Colonic mucosa (tissue), 4 donors: ENCODE measurements at regions not wholly inside any gene's neighbourhood (a gene's known extent, or its start where the extent isn't known, plus 50 kb on each side); places are given as distances from the start of the nearest gene placed in this dataset.

Experiments
- DNase-seq: peaks from one replicate; pipeline ENCODE4 v3.0.0-alpha.2; 2020
- H3K27ac ChIP-seq: fragments of 200-600 bp; one replicate; pipeline ENCODE4 v1.8.0; 2021
- H3K27me3 ChIP-seq: fragments of 200-600 bp; one replicate; pipeline ENCODE4 v1.8.0; 2021
- H3K36me3 ChIP-seq: fragments of 200-600 bp; one replicate; pipeline ENCODE4 v1.8.0; 2021
- H3K4me1 ChIP-seq: fragments of 200-600 bp; one replicate; pipeline ENCODE4 v1.8.0; 2021; ENCODE audit warnings: mild to moderate bottlenecking
- H3K4me3 ChIP-seq: fragments of 200-600 bp; one replicate; pipeline ENCODE4 v1.8.0; 2021
- H3K9ac ChIP-seq, 2 donors: one replicate each; pipeline ENCODE4 v1.7.0; 2013; ENCODE audit warnings: control low read depth in 2 of 2, low read depth in 2 of 2, low read length in 2 of 2
- H3K9me3 ChIP-seq: fragments of 200-600 bp; one replicate; pipeline ENCODE4 v1.8.0; 2021
- intact Hi-C: fragments of 100-400 bp; cut with DNase I; formaldehyde crosslinking; loops from one replicate; pipeline ENCODE4 v1.14.1; 2022
- TF ChIP-seq, protein P1 (sequence below): fragments of 200-600 bp; IDR thresholded peaks from one replicate; pipeline ENCODE4 v1.8.0; 2022; ENCODE audit warnings: antibody characterized with exemption, mild to moderate bottlenecking
- donor health status: healthy.
- donor health status: DM: no; HTN: no; CAD: no.
- donor health status: DM: no; HTN: no; CAD: no.

DNA sequence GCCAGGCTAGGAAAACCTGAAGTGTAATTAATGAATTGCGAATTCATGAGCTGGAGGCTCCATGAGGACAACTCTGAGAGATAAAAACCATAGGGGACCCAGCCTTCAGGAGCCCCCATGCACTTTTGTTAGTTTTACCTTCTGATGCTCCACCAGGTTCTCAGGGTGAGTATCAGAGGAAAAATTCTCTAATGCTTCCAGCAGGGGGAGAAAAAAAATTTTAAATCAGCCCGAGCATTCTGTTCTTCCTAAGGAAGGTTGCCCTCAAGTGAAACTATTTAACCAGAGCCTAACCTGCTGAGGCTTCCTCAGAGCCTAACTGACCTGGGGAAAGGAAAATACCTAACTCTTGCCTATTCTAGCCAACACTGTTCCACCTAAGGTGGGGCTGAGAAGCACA, 552.6 kb downstream of the PPARGC1A start:
- Histone ChIP-seq H3K9me3 (no peaks in the 10 kb centered on the region), H3K4me3 (no peak overlapping the region), H3K9ac (no peak overlapping the region), H3K27me3 (no peaks in the 10 kb centered on the region), H3K4me1 (no peaks in the 10 kb centered on the region), H3K27ac (no peak overlapping the region), H3K36me3 (no peaks in the 10 kb centered on the region)
- intact Hi-C loops = no loop called here
- TF ChIP-seq, protein P1, sequence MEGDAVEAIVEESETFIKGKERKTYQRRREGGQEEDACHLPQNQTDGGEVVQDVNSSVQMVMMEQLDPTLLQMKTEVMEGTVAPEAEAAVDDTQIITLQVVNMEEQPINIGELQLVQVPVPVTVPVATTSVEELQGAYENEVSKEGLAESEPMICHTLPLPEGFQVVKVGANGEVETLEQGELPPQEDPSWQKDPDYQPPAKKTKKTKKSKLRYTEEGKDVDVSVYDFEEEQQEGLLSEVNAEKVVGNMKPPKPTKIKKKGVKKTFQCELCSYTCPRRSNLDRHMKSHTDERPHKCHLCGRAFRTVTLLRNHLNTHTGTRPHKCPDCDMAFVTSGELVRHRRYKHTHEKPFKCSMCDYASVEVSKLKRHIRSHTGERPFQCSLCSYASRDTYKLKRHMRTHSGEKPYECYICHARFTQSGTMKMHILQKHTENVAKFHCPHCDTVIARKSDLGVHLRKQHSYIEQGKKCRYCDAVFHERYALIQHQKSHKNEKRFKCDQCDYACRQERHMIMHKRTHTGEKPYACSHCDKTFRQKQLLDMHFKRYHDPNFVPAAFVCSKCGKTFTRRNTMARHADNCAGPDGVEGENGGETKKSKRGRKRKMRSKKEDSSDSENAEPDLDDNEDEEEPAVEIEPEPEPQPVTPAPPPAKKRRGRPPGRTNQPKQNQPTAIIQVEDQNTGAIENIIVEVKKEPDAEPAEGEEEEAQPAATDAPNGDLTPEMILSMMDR = no peak
- no peak for DNase-seq

GRCh38 chr4:23333946-23334878, 555.6 kb downstream of the PPARGC1A start:
- peak; percentile 21 for DNase-seq
- H3K27ac ChIP-seq = peak overlapping the region; percentile 10
- TF ChIP-seq, protein P1 = no peak
- H3K36me3 ChIP-seq = no peaks in the 10 kb centered on the region
- no peaks in the 10 kb centered on the region for H3K4me1 ChIP-seq
- no peak overlapping the region for H3K9ac ChIP-seq
- intact Hi-C loops = no loop called here
- H3K27me3 ChIP-seq = no peaks in the 10 kb centered on the region
- H3K9me3 ChIP-seq = no peaks in the 10 kb centered on the region
- H3K4me3 ChIP-seq = no peak overlapping the region

GRCh38 chr4:23333556-23333945, 556.3 kb downstream of the PPARGC1A start:
- H3K4me3 ChIP-seq = no peak overlapping the region
- no peaks in the 10 kb centered on the region for H3K36me3 ChIP-seq
- no peak for DNase-seq
- no peaks in the 10 kb centered on the region for H3K27me3 ChIP-seq
- H3K27ac ChIP-seq = no peak overlapping the region
- no peaks in the 10 kb centered on the region for H3K9me3 ChIP-seq
- no peak overlapping the region for H3K9ac ChIP-seq
- TF ChIP-seq, protein P1 = no peak
- intact Hi-C loops = no loop called here
- H3K4me1 ChIP-seq = no peaks in the 10 kb centered on the region

DNA sequence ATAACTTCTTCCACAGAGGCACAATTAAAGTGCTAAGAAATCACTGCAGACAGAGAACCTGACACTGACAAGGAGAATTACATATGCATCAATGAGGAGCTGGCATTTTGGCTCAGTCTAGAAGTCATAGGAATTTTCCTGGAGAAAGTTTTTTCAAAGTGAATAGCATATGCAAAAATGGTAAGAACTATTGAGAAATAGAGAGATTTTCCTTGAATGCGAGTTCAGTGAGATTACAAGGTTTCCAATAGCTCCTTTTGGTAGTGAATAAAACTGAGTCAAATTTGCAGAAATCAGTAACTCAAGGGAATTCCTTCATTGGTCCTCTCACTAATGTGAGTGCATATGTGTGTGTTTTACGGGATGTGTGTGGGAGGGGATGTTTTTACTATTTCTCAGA, 557.5 kb downstream of the PPARGC1A start:
- H3K9me3 ChIP-seq = no peaks in the 10 kb centered on the region
- no peak overlapping the region for H3K9ac ChIP-seq
- no peaks in the 10 kb centered on the region for H3K36me3 ChIP-seq
- no peak overlapping the region for H3K4me3 ChIP-seq
- TF ChIP-seq, protein P1 = no peak
- no peaks in the 10 kb centered on the region for H3K27me3 ChIP-seq
- no peaks in the 10 kb centered on the region for H3K4me1 ChIP-seq
- H3K27ac ChIP-seq = no peak overlapping the region
- no peak for DNase-seq
- intact Hi-C loops = no loop called here

GRCh38 chr4:23327120-23327519, 562.7 kb downstream of the PPARGC1A start:
- Histone ChIP-seq H3K27ac (no peak overlapping the region), H3K9me3 (no peaks in the 10 kb centered on the region), H3K4me3 (no peak overlapping the region), H3K27me3 (no peaks in the 10 kb centered on the region), H3K4me1 (no peaks in the 10 kb centered on the region), H3K9ac (no peak overlapping the region), H3K36me3 (no peaks in the 10 kb centered on the region)
- TF ChIP-seq, protein P1 = no peak
- intact Hi-C loops = no loop called here
- DNase-seq = no peak
